Myocyte (in vitro differentiated cells): ENCODE measurements at regions not wholly inside any gene's neighbourhood (a gene's known extent, or its start where the extent isn't known, plus 50 kb on each side); places are given as distances from the start of the nearest gene placed in this dataset.
"Not testable (repeated sequence)": the region's sequence is repeated elsewhere in the genome, so short reads cannot be mapped to it uniquely, and the experiment has no call there.

ENCODE experiments used
- DNase-seq: peaks from one replicate; pipeline ENCODE4 v3.0.0-alpha.2; 2012; ENCODE audit warnings: low read depth

GRCh38 chr2:81528852-81529480 lies 1224.4 kb upstream of the LRRTM1 start:
- DNase-seq, result no peak

GRCh38 chr2:81523344-81523743 lies 1218.8 kb upstream of the LRRTM1 start:
- no peak for DNase-seq

- DNase-seq, result no peak
Observed at GRCh38 chr2:81513328-81513727, 1208.8 kb upstream of the LRRTM1 start.

GRCh38 chr2:81505586-81505985 lies 1201.0 kb upstream of the LRRTM1 start:
- no peak for DNase-seq

- no peak for DNase-seq
Observed at GRCh38 chr2:81495556-81495955, 1191.0 kb upstream of the LRRTM1 start.

GRCh38 chr2:81483254-81483653 lies 1178.7 kb upstream of the LRRTM1 start:
- no peak for DNase-seq

GRCh38 chr2:81481994-81482368 lies 1177.4 kb upstream of the LRRTM1 start:
- DNase-seq, result no peak

- no peak for DNase-seq
Observed at GRCh38 chr2:81481242-81481993, 1176.9 kb upstream of the LRRTM1 start.

- no peak for DNase-seq
Observed at GRCh38 chr2:81467096-81467495, 1162.5 kb upstream of the LRRTM1 start.

GRCh38 chr2:81462420-81462819 lies 1157.9 kb upstream of the LRRTM1 start:
- no peak for DNase-seq

- DNase-seq, result no peak
Observed at GRCh38 chr2:81445176-81445575, 1140.6 kb upstream of the LRRTM1 start.

GRCh38 chr2:81437456-81438000 lies 1133.0 kb upstream of the LRRTM1 start:
- no peak for DNase-seq

- no peak for DNase-seq
Observed at GRCh38 chr2:81436256-81436655, 1131.7 kb upstream of the LRRTM1 start.

GRCh38 chr2:81412681-81413080 lies 1108.1 kb upstream of the LRRTM1 start:
- no peak for DNase-seq

GRCh38 chr2:81403508-81403907 lies 1099.0 kb upstream of the LRRTM1 start:
- no peak for DNase-seq

GRCh38 chr2:81396417-81397019 lies 1092.0 kb upstream of the LRRTM1 start:
- no peak for DNase-seq

GRCh38 chr2:81395746-81396145 lies 1091.2 kb upstream of the LRRTM1 start:
- no peak for DNase-seq

GRCh38 chr2:81389203-81389602 lies 1084.7 kb upstream of the LRRTM1 start:
- DNase-seq, result no peak

- no peak for DNase-seq
Observed at GRCh38 chr2:81363800-81364199, 1059.2 kb upstream of the LRRTM1 start.

- not testable (repeated sequence) for DNase-seq
Observed at GRCh38 chr2:81362468-81362867, 1057.9 kb upstream of the LRRTM1 start.

- DNase-seq, result no peak
Observed at GRCh38 chr2:81355436-81355835, 1050.9 kb upstream of the LRRTM1 start.

GRCh38 chr2:81334046-81334445 lies 1029.5 kb upstream of the LRRTM1 start:
- no peak for DNase-seq
